Sigmoid colon (tissue), 6 donors: ENCODE measurements at regions not wholly inside any gene's neighbourhood (a gene's known extent, or its start where the extent isn't known, plus 50 kb on each side); places are given as distances from the start of the nearest gene placed in this dataset.

Experiments used
- DNase-seq: peaks from one replicate; pipeline ENCODE4 v3.0.0-alpha.2; 2019
- H3K27ac ChIP-seq, 4 donors: fragments of 200-600 bp; sonication (generic); one replicate each; pipeline ENCODE4 v1.5.1; 2016 to 2019; ENCODE audit warnings: mild to moderate bottlenecking in 1 of 4
- H3K27me3 ChIP-seq, 3 donors: fragments of 200-600 bp; sonication (generic); one replicate each; pipeline ENCODE4 v1.5.1; 2019; ENCODE audit warnings: mild to moderate bottlenecking in 1 of 3
- H3K36me3 ChIP-seq, 4 donors: fragments of 200-600 bp; sonication (generic); one replicate each; pipeline ENCODE4 v1.5.1; 2016 to 2019
- H3K4me1 ChIP-seq, 4 donors: fragments of 200-600 bp; sonication (generic); one replicate each; pipeline ENCODE4 v1.5.1; 2017 to 2019
- H3K4me3 ChIP-seq, 4 donors: fragments of 200-600 bp; sonication (generic); one replicate each; pipeline ENCODE4 v1.5.1; 2017 to 2019; ENCODE audit warnings: mild to moderate bottlenecking in 2 of 4, moderate library complexity in 1 of 4
- H3K9me3 ChIP-seq, 4 donors: fragments of 200-600 bp in 3 of 4; sonication (generic) in 3 of 4; one replicate each; pipeline versions ENCODE4 v1.5.1 to v1.6.1; 2013 to 2019
- CTCF ChIP-seq, 4 experiments: fragments of 450-650 bp in 3 of 4; fragments of 200-600 bp in 1 of 4; IDR thresholded peaks; one replicate each; pipeline ENCODE4 v1.5.1; 2016 to 2019; ENCODE audit warnings: antibody characterized with exemption in 4 of 4, mild to moderate bottlenecking in 3 of 4, moderate library complexity in 2 of 4
- EP300 ChIP-seq, 4 donors: sonication (generic); formaldehyde crosslinking; IDR thresholded peaks; one replicate each; pipeline ENCODE4 v1.6.1; 2017; ENCODE audit warnings: antibody characterized with exemption in 4 of 4
- POLR2A ChIP-seq, 2 donors: fragments of 450-650 bp; IDR thresholded peaks; one replicate each; pipeline ENCODE4 v1.6.1; 2016; ENCODE audit warnings: antibody characterized with exemption in 2 of 2, mild to moderate bottlenecking in 2 of 2, moderate library complexity in 2 of 2
- POLR2AphosphoS5 ChIP-seq, 4 donors: sonication (generic); formaldehyde crosslinking; IDR thresholded peaks; one replicate each; pipeline ENCODE4 v1.6.1; 2017; ENCODE audit warnings: antibody characterized with exemption in 4 of 4
- WGBS, 2 donors: extraction: QIAGEN DNeasy Blood & Tissue Kit; methylation state at CpG; one replicate each; pipeline ENCODE4 v1.1.7; 2013; 5-methylcytosine and 5-hydroxymethylcytosine counted together
- intact Hi-C: fragments of 100-400 bp; cut with DNase I; formaldehyde crosslinking; loops from one replicate; pipeline ENCODE4 v1.15.1; 2023
- donor health status: healthy with polysubstance abuse.
- donor health status: healthy.

GRCh38 chr21:36542312-36543101 is 62.6 kb upstream of the CLDN14 start:
- intact Hi-C loops, result no loop called here
- no peak overlapping the region for H3K27ac ChIP-seq
- H3K36me3 ChIP-seq, result no peaks in the 10 kb centered on the region
- peaks cover 2 to 50% (median 22%) of the 10 kb centered on the region in 3 donors for H3K27me3 ChIP-seq
- H3K9me3 ChIP-seq, result no peaks in the 10 kb centered on the region
- WGBS, 2 donors, result 14 to 16% methylated on average over 34 of the region's 34 CpGs
- H3K4me3 ChIP-seq, result no peak overlapping the region
- DNase-seq, result no peak
- TF ChIP-seq EP300 (IDR thresholded peaks at IDR 0.05) (no peak), POLR2AphosphoS5 (IDR thresholded peaks at IDR 0.05) (no peak), CTCF (IDR thresholded peaks at IDR 0.05) (no peak), POLR2A (IDR thresholded peaks at IDR 0.05) (no peak)
- H3K4me1 ChIP-seq, result no peaks in the 10 kb centered on the region

GRCh38 chr21:36543924-36544323 is 64.0 kb upstream of the CLDN14 start:
- Histone ChIP-seq H3K27ac (no peak overlapping the region), H3K27me3 (peaks cover 2 to 53% (median 22%) of the 10 kb centered on the region in 3 donors)
- intact Hi-C loops, result no loop called here

DNA sequence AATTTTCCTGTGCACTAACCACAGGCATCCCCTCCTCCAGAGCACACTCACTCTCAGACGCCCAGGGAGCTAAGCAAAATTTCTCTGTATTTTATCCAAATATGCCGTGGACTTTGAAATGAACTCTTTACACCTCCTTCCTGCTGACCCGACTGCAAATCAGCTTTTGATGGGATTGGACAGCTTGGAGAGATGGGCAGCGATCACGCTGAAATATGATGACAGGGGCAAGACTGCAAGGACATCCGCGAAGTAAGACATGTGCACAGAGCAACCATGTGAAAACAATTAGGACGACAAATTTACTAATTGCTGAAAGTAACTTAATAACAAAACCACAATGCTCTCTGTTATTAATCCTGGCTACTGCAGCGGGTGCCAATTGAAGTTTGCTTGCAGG is 64.6 kb upstream of the CLDN14 start:
- no peak overlapping the region for H3K27ac ChIP-seq
- no peak for TF ChIP-seq CTCF (IDR thresholded peaks at IDR 0.05)
- no peak for TF ChIP-seq EP300 (IDR thresholded peaks at IDR 0.05)
- TF ChIP-seq POLR2AphosphoS5 (IDR thresholded peaks at IDR 0.05), result no peak
- no peak for TF ChIP-seq POLR2A (IDR thresholded peaks at IDR 0.05)
- H3K27me3 ChIP-seq, result peaks cover 2 to 52% (median 22%) of the 10 kb centered on the region in 3 donors
- no peak overlapping the region for H3K4me3 ChIP-seq
- 57 to 72% methylated on average over 9 of the region's 9 CpGs for whole genome bisulfite sequencing, 2 donors
- no peaks in the 10 kb centered on the region for H3K4me1 ChIP-seq
- H3K9me3 ChIP-seq, result no peaks in the 10 kb centered on the region
- DNase-seq, result no peak
- intact Hi-C loops, result no loop called here
- H3K36me3 ChIP-seq, result no peaks in the 10 kb centered on the region

More at GRCh38 chr21:36543924-36544323, 64.0 kb upstream of the CLDN14 start:
- no peak overlapping the region for H3K4me3 ChIP-seq
- H3K4me1 ChIP-seq, result no peaks in the 10 kb centered on the region
- 76 to 88% methylated on average over 4 of the region's 4 CpGs for WGBS, 2 donors
- H3K36me3 ChIP-seq, result no peaks in the 10 kb centered on the region
- H3K9me3 ChIP-seq, result no peaks in the 10 kb centered on the region
- DNase-seq, result no peak
- TF ChIP-seq CTCF (IDR thresholded peaks at IDR 0.05), result no peak
- TF ChIP-seq POLR2AphosphoS5 (IDR thresholded peaks at IDR 0.05), result no peak
- no peak for TF ChIP-seq POLR2A (IDR thresholded peaks at IDR 0.05)
- no peak for TF ChIP-seq EP300 (IDR thresholded peaks at IDR 0.05)

GRCh38 chr21:36545776-36546511 is 66.0 kb upstream of the CLDN14 start:
- Histone ChIP-seq H3K9me3 (no peaks in the 10 kb centered on the region), H3K27me3 (peaks cover 2 to 41% (median 21%) of the 10 kb centered on the region in 3 donors), H3K27ac (no peak overlapping the region), H3K36me3 (no peaks in the 10 kb centered on the region), H3K4me1 (no peaks in the 10 kb centered on the region), H3K4me3 (no peak overlapping the region)
- DNase-seq, result no peak
- TF ChIP-seq EP300 (IDR thresholded peaks at IDR 0.05) (no peak), POLR2AphosphoS5 (IDR thresholded peaks at IDR 0.05) (no peak), POLR2A (IDR thresholded peaks at IDR 0.05) (no peak), CTCF (IDR thresholded peaks at IDR 0.05) (no peak)
- 57 to 76% methylated on average over 6 of the region's 6 CpGs for WGBS, 2 donors
- intact Hi-C loops, result no loop called here
